SK-MEL-5 (cell line): ENCODE measurements at regions not wholly inside any gene's neighbourhood (a gene's known extent, or its start where the extent isn't known, plus 50 kb on each side); places are given as distances from the start of the nearest gene placed in this dataset.
"Not testable (repeated sequence)": the region's sequence is repeated elsewhere in the genome, so short reads cannot be mapped to it uniquely, and the experiment has no call there.

Source experiments
- DNase-seq: peaks from one replicate; pipeline ENCODE4 v3.0.0-alpha.2; 2016; ENCODE audit warnings: low read depth, low spot score
- in situ Hi-C: cut with HindIII; loops from 2 replicates; pipeline ENCODE4 v1.10.0; 2016; ENCODE audit warnings: low sequenced_read_pairs, high pct_unique_total_duplicates, low pct_unique_long_range_greater_than_20kb

- peak; percentile 17 for DNase-seq
- in situ Hi-C loops = no loop called here
These were observed 167.3 kb upstream of the KCNJ6 start for GRCh38 chr21:38083535-38083934.

- no peak for DNase-seq
- in situ Hi-C loops = no loop called here
These were observed 170.2 kb upstream of the KCNJ15 start for GRCh38 chr21:38086580-38086979.

- no peak for DNase-seq
- in situ Hi-C loops = no loop called here
These were observed 167.7 kb upstream of the KCNJ15 start for GRCh38 chr21:38088916-38089762.

GRCh38 chr21:38089763-38090046, 167.1 kb upstream of the KCNJ15 start:
- in situ Hi-C loops = no loop called here
- DNase-seq = no peak

- in situ Hi-C loops, DNase-seq: not testable (repeated sequence)
These were observed 165.7 kb upstream of the KCNJ15 start for GRCh38 chr21:38091061-38091460.

- in situ Hi-C loops = no loop called here
- DNase-seq = no peak
These were observed 164.7 kb upstream of the KCNJ15 start for GRCh38 chr21:38092051-38092450.

- in situ Hi-C loops = no loop called here
- DNase-seq = no peak
These were observed 161.6 kb upstream of the KCNJ15 start for GRCh38 chr21:38095220-38095619.

GRCh38 chr21:38097789-38098188, 159.0 kb upstream of the KCNJ15 start:
- no peak for DNase-seq
- in situ Hi-C loops = no loop called here

- DNase-seq = no peak
- in situ Hi-C loops = no loop called here
These were observed 144.5 kb upstream of the KCNJ15 start for GRCh38 chr21:38112219-38112789.

- in situ Hi-C loops = no loop called here
- no peak for DNase-seq
These were observed 142.0 kb upstream of the KCNJ15 start for GRCh38 chr21:38114717-38115333.

GRCh38 chr21:38115870-38116269, 140.9 kb upstream of the KCNJ15 start:
- in situ Hi-C loops = no loop called here
- DNase-seq = no peak

GRCh38 chr21:38119793-38120192, 137.0 kb upstream of the KCNJ15 start:
- in situ Hi-C loops = no loop called here
- no peak for DNase-seq

- DNase-seq, in situ Hi-C loops: not testable (repeated sequence)
These were observed 136.2 kb upstream of the KCNJ15 start for GRCh38 chr21:38120679-38120983.

GRCh38 chr21:38120984-38121855, 135.6 kb upstream of the KCNJ15 start:
- peak; percentile 84 for DNase-seq
- in situ Hi-C loops = no loop called here

GRCh38 chr21:38121888-38122720, 134.7 kb upstream of the KCNJ15 start:
- in situ Hi-C loops = no loop called here
- no peak for DNase-seq

- in situ Hi-C loops = no loop called here
These were observed 133.2 kb upstream of the KCNJ15 start for GRCh38 chr21:38123626-38124025.

GRCh38 chr21:38126666-38127303, 130.0 kb upstream of the KCNJ15 start:
- DNase-seq = peak; percentile 61
- in situ Hi-C loops = no loop called here

More at GRCh38 chr21:38123626-38124025, 133.2 kb upstream of the KCNJ15 start:
- DNase-seq = no peak
